ENCODE measurements at regions not wholly inside any gene's neighbourhood (a gene's known extent, or its start where the extent isn't known, plus 50 kb on each side); places are given as distances from the start of the nearest gene placed in this dataset.

DNA sequence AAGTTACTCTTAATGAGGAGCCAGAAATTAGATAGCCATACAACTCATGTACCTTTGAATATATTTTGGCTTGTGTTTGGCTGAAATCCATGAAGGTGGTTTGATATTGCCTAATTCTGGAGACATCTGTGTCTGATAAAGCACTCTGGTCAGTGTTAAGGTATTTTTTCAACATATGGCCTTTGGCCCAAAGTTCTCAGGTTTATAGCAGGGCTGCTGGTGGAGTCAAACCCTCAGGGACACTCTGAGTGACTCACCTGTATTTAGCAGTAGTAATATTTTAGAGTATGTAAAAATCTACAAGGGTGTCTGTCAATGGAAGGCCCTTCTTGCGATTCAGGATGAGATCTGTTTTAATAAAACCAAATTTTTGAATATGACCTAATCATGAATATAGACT is 666.5 kb downstream of the SLC4A3 start:
- H3K27ac ChIP-seq, result no peak overlapping the region
- no peaks in the 10 kb centered on the region for H3K4me1 ChIP-seq
- H3K27me3 ChIP-seq, result no peaks in the 10 kb centered on the region
- H3K4me3 ChIP-seq, result no peak overlapping the region
- TF ChIP-seq, protein P1, sequence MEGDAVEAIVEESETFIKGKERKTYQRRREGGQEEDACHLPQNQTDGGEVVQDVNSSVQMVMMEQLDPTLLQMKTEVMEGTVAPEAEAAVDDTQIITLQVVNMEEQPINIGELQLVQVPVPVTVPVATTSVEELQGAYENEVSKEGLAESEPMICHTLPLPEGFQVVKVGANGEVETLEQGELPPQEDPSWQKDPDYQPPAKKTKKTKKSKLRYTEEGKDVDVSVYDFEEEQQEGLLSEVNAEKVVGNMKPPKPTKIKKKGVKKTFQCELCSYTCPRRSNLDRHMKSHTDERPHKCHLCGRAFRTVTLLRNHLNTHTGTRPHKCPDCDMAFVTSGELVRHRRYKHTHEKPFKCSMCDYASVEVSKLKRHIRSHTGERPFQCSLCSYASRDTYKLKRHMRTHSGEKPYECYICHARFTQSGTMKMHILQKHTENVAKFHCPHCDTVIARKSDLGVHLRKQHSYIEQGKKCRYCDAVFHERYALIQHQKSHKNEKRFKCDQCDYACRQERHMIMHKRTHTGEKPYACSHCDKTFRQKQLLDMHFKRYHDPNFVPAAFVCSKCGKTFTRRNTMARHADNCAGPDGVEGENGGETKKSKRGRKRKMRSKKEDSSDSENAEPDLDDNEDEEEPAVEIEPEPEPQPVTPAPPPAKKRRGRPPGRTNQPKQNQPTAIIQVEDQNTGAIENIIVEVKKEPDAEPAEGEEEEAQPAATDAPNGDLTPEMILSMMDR (IDR thresholded peaks at IDR 0.05), result no peak
- ATAC-seq (no peak), DNase-seq (no peak)
- intact Hi-C loops (cut with DNase I), result no loop called here
- no peaks in the 10 kb centered on the region for H3K36me3 ChIP-seq
- H3K9me3 ChIP-seq, result peaks cover 0 to 3% of the 10 kb centered on the region in 2 donors

DNA sequence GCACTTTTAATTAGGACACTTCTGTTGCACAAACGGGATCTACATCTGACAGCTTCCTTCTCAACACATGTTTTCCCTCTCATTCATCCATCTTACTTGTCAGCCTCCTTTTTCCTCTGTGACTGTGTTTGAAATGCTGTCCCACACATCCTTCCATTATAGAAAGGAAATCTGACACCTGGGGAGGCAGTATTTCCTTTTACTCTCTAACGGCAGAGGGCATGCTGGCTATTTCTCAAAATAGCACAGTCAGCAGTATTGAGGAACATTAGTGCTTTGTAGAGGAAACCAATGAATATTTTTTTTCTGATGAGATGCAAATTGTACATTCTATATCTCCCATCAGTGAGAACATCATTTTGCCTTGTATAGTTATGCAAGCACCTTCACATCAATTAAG is 668.7 kb downstream of the SLC4A3 start:
- H3K9me3 ChIP-seq, result peaks cover 0 to 3% of the 10 kb centered on the region in 2 donors
- DNase-seq, result no peak

DNA sequence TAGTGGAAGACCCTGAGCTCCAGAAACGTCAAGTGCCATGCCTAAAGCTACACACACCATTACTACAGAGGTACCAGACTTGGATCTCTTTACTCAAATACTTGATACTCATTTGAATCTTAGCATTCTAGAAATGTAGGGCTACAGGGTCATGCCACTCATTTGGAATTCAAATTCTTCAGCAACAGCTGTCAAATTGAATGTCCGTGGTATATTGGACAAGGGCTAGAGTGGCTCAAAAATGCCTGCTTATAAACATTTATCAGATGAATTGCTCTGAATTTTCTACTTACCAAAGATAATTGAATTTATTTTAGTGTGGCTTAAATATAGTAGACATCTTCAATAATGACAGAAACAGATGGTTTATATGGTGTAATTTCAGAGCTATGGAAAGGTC is 669.7 kb downstream of the SLC4A3 start:
- Histone ChIP-seq H3K36me3 (no peaks in the 10 kb centered on the region), H3K9me3 (peaks cover 0 to 3% of the 10 kb centered on the region in 2 donors), H3K27ac (no peak overlapping the region), H3K4me3 (no peak overlapping the region), H3K4me1 (no peaks in the 10 kb centered on the region), H3K27me3 (no peaks in the 10 kb centered on the region)
- TF ChIP-seq, protein P1 (IDR thresholded peaks at IDR 0.05), result no peak
- no peak for DNase-seq
- intact Hi-C loops (cut with DNase I), result no loop called here
- no peak for ATAC-seq

More for the DNA sequence above, 668.7 kb downstream of the SLC4A3 start:
- Histone ChIP-seq H3K27ac (no peak overlapping the region), H3K27me3 (no peaks in the 10 kb centered on the region), H3K4me1 (no peaks in the 10 kb centered on the region), H3K4me3 (no peak overlapping the region), H3K36me3 (no peaks in the 10 kb centered on the region)
- TF ChIP-seq, protein P1 (IDR thresholded peaks at IDR 0.05), result no peak
- no peak for ATAC-seq
- intact Hi-C loops (cut with DNase I), result no loop called here

DNA sequence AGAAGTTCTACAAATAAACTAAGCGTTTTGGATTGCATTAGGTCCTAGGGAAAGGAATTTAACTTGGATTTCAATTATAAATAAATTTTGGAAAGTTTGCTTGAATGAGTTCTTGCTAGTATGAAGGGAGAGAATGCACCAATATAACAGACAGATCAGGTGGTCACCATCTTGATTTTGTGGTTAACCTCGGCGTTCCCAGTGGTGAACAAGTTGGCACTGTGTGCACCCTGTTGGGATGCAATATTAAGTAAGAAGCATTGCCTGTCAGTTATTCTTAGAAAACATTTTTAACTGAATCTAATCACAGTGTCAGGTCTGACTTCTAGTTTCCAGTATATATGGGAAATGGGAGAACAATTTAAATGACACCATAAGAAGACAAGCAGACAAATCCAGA is 673.4 kb downstream of the SLC4A3 start:
- intact Hi-C loops (cut with DNase I), result no loop called here
- no peak overlapping the region for H3K27ac ChIP-seq
- ATAC-seq, result no peak
- no peaks in the 10 kb centered on the region for H3K27me3 ChIP-seq
- no peaks in the 10 kb centered on the region for H3K36me3 ChIP-seq
- no peak for DNase-seq
- no peaks in the 10 kb centered on the region for H3K4me1 ChIP-seq
- TF ChIP-seq, protein P1 (IDR thresholded peaks at IDR 0.05), result no peak
- no peak overlapping the region for H3K4me3 ChIP-seq
- H3K9me3 ChIP-seq, result no peaks in the 10 kb centered on the region

DNA sequence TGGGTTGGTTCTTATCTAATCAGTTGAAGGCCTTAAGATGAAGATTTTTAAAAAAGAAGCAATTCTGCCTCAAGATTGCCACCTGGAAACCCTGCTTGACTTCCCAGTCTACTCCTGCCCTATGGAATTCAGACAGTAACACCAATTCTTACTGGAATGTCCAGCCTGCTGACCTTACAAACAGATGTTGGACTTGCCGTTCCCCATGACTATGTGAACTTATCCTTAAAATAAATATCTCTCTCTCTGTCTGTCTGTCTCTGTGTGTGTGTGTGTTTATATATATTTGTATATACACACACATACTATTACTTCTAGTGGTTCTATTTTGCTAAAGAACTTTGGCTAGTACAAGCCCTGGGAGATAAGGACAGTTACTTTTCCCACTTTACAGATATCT is 675.3 kb downstream of the SLC4A3 start:
- DNase-seq (no peak), ATAC-seq (no peak)
- Histone ChIP-seq H3K4me1 (no peaks in the 10 kb centered on the region), H3K4me3 (no peak overlapping the region), H3K27ac (no peak overlapping the region), H3K27me3 (no peaks in the 10 kb centered on the region), H3K9me3 (no peaks in the 10 kb centered on the region), H3K36me3 (no peaks in the 10 kb centered on the region)
- intact Hi-C loops (cut with DNase I), result no loop called here
- TF ChIP-seq, protein P1 (IDR thresholded peaks at IDR 0.05), result no peak
